Astrocyte of the cerebellum (primary cell): ENCODE measurements at regions not wholly inside any gene's neighbourhood (a gene's known extent, or its start where the extent isn't known, plus 50 kb on each side); places are given as distances from the start of the nearest gene placed in this dataset.

Experiments used
- DNase-seq: peaks from one replicate; pipeline ENCODE4 v3.0.0-alpha.2; 2011; ENCODE audit warnings: low read depth
- H3K4me3 ChIP-seq: 2 replicates; pipeline ENCODE4 v1.5.1; 2011; ENCODE audit warnings: mild to moderate bottlenecking, low read depth, low read length, moderate library complexity
- in situ Hi-C: cut with HindIII; loops from 2 replicates; pipeline ENCODE4 v1.10.0; 2017; ENCODE audit warnings: low sequenced_read_pairs
- TF ChIP-seq, protein P1 (sequence below): IDR thresholded peaks from 2 replicates; pipeline ENCODE4 v1.5.1; 2012; ENCODE audit warnings: low read length, low read depth, moderate library complexity, mild to moderate bottlenecking; ENCODE audit errors: missing control alignments

DNA sequence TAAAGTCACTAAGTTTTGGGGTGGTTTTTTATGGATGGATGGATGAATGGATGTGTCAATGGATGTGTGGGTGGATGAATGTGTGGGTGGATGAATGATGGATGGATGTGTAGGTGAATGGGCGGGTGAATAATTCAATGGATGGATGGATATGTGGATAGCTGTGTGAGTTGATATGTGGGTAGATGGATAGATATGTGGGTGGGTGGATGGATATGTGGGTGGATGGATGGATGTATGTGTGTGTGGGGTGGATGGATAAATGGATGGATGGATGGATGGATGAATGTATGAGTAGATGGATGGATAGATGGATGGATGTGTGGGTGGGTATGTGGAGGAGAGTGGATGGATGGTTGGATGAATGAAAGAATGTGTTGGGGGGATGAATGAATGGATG is 310.1 kb upstream of the C16orf82 start:
- H3K4me3 ChIP-seq, result no peak overlapping the region
- no peak for DNase-seq
- TF ChIP-seq, protein P1, sequence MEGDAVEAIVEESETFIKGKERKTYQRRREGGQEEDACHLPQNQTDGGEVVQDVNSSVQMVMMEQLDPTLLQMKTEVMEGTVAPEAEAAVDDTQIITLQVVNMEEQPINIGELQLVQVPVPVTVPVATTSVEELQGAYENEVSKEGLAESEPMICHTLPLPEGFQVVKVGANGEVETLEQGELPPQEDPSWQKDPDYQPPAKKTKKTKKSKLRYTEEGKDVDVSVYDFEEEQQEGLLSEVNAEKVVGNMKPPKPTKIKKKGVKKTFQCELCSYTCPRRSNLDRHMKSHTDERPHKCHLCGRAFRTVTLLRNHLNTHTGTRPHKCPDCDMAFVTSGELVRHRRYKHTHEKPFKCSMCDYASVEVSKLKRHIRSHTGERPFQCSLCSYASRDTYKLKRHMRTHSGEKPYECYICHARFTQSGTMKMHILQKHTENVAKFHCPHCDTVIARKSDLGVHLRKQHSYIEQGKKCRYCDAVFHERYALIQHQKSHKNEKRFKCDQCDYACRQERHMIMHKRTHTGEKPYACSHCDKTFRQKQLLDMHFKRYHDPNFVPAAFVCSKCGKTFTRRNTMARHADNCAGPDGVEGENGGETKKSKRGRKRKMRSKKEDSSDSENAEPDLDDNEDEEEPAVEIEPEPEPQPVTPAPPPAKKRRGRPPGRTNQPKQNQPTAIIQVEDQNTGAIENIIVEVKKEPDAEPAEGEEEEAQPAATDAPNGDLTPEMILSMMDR, result no peak
- in situ Hi-C loops, result no loop called here

DNA sequence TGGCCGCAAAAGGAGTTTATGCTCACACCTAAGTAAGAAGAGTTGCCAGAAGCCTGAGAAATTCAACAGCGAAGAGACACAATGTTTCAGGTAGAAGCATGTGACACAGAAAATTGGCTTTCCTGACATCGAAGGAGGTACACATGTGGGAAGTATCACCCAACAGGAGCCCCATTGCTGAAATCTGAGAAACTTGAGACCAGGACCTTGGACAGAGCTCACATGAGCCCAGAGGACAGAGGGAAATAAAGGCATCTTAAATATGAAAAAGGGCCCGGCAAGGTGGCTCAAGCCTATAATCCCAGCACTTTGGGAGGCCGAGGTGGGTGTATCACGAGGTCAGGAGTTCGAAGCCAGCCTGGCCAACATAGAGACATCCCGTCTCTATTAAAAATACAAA is 304.1 kb upstream of the C16orf82 start:
- in situ Hi-C loops, result loop anchor here (10.0 kb wide), 1 partner anchor 182 kb away; no protein-coding TSS in a partner anchor
- TF ChIP-seq, protein P1, result no peak
- H3K4me3 ChIP-seq, result no peak overlapping the region
- DNase-seq, result no peak

DNA sequence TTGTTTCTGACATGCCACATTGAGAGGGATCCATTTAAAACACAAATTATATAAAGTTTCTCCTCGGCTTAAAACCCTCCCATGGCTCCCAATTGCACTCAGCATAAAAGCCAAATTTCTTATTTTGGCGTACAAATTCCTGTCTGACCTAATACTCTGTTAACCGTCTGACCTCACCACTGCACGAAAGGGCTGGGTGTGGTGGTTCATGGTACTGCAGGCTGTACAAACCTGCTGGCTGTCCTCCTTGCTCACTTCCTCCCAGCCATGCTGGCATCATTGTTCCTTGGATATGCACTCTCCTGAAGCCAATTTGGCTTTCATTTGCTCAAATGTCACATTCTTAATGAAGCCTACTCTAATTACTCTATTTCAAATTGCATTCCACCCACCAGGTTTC is 301.6 kb upstream of the C16orf82 start:
- in situ Hi-C loops, result loop anchor here (10.0 kb wide), 1 partner anchor 180 kb away; no protein-coding TSS in a partner anchor
- TF ChIP-seq, protein P1, result peak; percentile 37

DNA sequence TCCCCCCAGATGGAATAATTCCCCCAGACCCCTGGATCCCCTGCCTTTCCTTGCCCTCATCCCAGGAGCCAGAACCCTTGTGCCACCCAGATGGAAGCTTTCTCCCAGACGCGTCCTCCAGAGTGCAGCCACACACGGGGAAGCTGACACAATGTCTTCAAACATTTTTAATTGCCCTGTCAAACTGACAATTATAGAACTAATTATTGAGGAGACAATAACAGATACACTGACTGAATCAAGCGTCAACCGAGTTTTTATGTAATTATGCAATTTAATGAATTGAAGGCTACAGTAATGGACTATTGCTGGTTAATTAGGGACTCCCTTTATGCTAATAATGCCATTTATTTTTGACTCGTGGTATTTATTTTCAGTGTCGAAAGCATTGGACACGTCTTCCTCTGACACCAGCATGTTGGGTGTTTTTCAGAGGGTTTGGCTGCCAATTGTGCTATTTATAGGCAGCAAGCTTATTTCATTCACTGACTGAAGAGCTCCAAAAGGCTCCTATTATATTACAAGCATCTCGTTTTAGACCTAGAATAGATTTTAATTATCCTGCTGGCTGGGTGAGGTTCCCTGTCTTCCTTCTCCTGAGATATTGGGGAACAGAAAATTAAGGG is 298.2 kb upstream of the C16orf82 start:
- H3K4me3 ChIP-seq, result no peak overlapping the region
- TF ChIP-seq, protein P1, result no peak
- no peak for DNase-seq
- in situ Hi-C loops, result loop anchor here (10.0 kb wide), 1 partner anchor 176 kb away; no protein-coding TSS in a partner anchor

More for the DNA sequence above, 301.6 kb upstream of the C16orf82 start:
- no peak for DNase-seq
- H3K4me3 ChIP-seq, result no peak overlapping the region

DNA sequence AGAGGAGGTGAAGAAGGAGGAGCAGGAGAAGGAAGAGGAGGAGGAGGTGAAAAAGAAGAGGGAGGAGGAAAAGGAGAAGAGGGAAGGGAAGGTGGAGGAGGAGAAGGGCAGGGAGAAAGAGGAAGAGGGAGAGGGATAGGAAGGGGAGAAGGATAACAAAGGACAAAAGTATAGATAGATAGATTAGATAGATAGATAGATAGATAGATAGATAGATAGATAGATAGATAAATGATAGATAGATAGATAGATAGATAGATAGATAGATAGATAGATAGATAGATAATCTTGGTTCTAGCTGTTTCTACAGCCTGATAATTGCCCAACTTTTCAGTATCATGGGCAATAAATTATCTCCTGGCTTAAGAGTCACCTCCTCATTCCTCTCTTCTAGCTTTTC is 296.2 kb upstream of the C16orf82 start:
- H3K4me3 ChIP-seq, result no peak overlapping the region
- TF ChIP-seq, protein P1, result no peak
- no peak for DNase-seq
- in situ Hi-C loops, result no loop called here

DNA sequence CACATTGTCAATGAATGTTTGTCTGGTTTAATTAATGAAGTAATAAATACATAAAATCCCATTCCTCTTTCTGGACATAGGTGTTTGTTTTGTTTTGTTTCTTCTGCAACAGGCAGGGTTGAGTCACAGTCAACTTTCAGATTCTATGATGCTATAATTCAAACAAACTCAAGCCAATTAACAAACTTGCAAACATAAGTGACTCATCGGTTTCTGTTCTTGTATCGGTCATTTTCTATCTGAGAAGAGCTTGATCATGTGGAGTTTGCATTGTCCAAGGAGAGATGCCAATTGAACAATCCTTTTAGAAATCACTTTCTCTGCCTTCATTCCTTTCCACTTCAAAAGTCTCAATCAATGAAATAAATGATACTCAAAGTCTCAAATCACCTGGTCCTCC is 294.2 kb upstream of the C16orf82 start:
- DNase-seq, result no peak
- no peak overlapping the region for H3K4me3 ChIP-seq

More for the DNA sequence above, 294.2 kb upstream of the C16orf82 start:
- in situ Hi-C loops, result no loop called here
- TF ChIP-seq, protein P1, result no peak
